ENCODE measurements at regions not wholly inside any gene's neighbourhood (a gene's known extent, or its start where the extent isn't known, plus 50 kb on each side); places are given as distances from the start of the nearest gene placed in this dataset.

GRCh38 chrX:151816934-151817333 is 82.4 kb downstream of the CNGA2 start:
- Histone ChIP-seq H3K27ac (no peak overlapping the region), H3K36me3 (replicated peaks) (no peaks in the 10 kb centered on the region), H3K4me3 (ENCODE audit: low read depth, low read length) (no peak overlapping the region), H3K27me3 (replicated peaks) (no peaks in the 10 kb centered on the region)
- DNase-seq = no peak
- no peak for TF ChIP-seq CTCF (IDR thresholded peaks at IDR 0.05; ENCODE audit: low read depth, low read length, missing control alignments)
- in situ Hi-C loops (cut with HindIII; ENCODE audit: low pct_ligation_motif_present, low sequenced_read_pairs) = no loop called here

GRCh38 chrX:151818828-151819227 is 84.3 kb downstream of the CNGA2 start:
- DNase-seq = no peak
- Histone ChIP-seq H3K27ac (no peak overlapping the region), H3K36me3 (replicated peaks) (no peaks in the 10 kb centered on the region), H3K27me3 (replicated peaks) (no peaks in the 10 kb centered on the region), H3K4me3 (ENCODE audit: low read depth, low read length) (no peak overlapping the region)
- in situ Hi-C loops (cut with HindIII; ENCODE audit: low pct_ligation_motif_present, low sequenced_read_pairs) = no loop called here
- no peak for TF ChIP-seq CTCF (IDR thresholded peaks at IDR 0.05; ENCODE audit: low read depth, low read length, missing control alignments)

GRCh38 chrX:151821226-151821625 is 86.7 kb downstream of the CNGA2 start:
- Histone ChIP-seq H3K4me3 (ENCODE audit: low read depth, low read length) (no peak overlapping the region), H3K27me3 (replicated peaks) (no peaks in the 10 kb centered on the region), H3K36me3 (replicated peaks) (no peaks in the 10 kb centered on the region), H3K27ac (no peak overlapping the region)
- in situ Hi-C loops (cut with HindIII; ENCODE audit: low pct_ligation_motif_present, low sequenced_read_pairs) = no loop called here
- TF ChIP-seq CTCF (IDR thresholded peaks at IDR 0.05; ENCODE audit: low read depth, low read length, missing control alignments) = no peak
- DNase-seq = no peak

GRCh38 chrX:151825007-151825406 is 87.7 kb upstream of the MAGEA4 start:
- H3K27ac ChIP-seq = no peak overlapping the region
- H3K27me3 ChIP-seq (replicated peaks) = no peaks in the 10 kb centered on the region
- in situ Hi-C loops (cut with HindIII; ENCODE audit: low pct_ligation_motif_present, low sequenced_read_pairs) = no loop called here
- H3K4me3 ChIP-seq (ENCODE audit: low read depth, low read length) = no peak overlapping the region
- no peaks in the 10 kb centered on the region for H3K36me3 ChIP-seq (replicated peaks)
- TF ChIP-seq CTCF (IDR thresholded peaks at IDR 0.05; ENCODE audit: low read depth, low read length, missing control alignments) = no peak
- DNase-seq = no peak

GRCh38 chrX:151825925-151826485 is 86.7 kb upstream of the MAGEA4 start:
- Histone ChIP-seq H3K4me3 (ENCODE audit: low read depth, low read length) (no peak overlapping the region), H3K27ac (peak overlapping the region; percentile 55), H3K27me3 (replicated peaks) (no peaks in the 10 kb centered on the region), H3K36me3 (replicated peaks) (no peaks in the 10 kb centered on the region)
- peak; percentile 15 for TF ChIP-seq CTCF (IDR thresholded peaks at IDR 0.05; ENCODE audit: low read depth, low read length, missing control alignments)
- in situ Hi-C loops (cut with HindIII; ENCODE audit: low pct_ligation_motif_present, low sequenced_read_pairs) = no loop called here
- DNase-seq = peak; percentile 68

- no peaks in the 10 kb centered on the region for H3K36me3 ChIP-seq (replicated peaks)
- H3K27ac ChIP-seq = no peak overlapping the region
- no peak for TF ChIP-seq CTCF (IDR thresholded peaks at IDR 0.05; ENCODE audit: low read depth, low read length, missing control alignments)
- no peaks in the 10 kb centered on the region for H3K27me3 ChIP-seq (replicated peaks)
- H3K4me3 ChIP-seq (ENCODE audit: low read depth, low read length) = no peak overlapping the region
- DNase-seq = no peak
- in situ Hi-C loops (cut with HindIII; ENCODE audit: low pct_ligation_motif_present, low sequenced_read_pairs) = no loop called here
Observed at GRCh38 chrX:151828439-151829080, 84.1 kb upstream of the MAGEA4 start.
